ENCODE measurements at regions not wholly inside any gene's neighbourhood (a gene's known extent, or its start where the extent isn't known, plus 50 kb on each side); places are given as distances from the start of the nearest gene placed in this dataset.

GRCh38 chr2:226329180-226329579 lies 470.4 kb downstream of the IRS1 start:
- no peak for TF ChIP-seq CTCF (conservative IDR thresholded peaks at IDR 0.05 in 1 of 2, IDR thresholded peaks at IDR 0.05 in 1 of 2; ENCODE audit: low read depth in 1 of 2, low read length in 2 of 2)
- no peak for TF ChIP-seq EZH2 (IDR thresholded peaks at IDR 0.05; ENCODE audit: low read length, missing control alignments)
